ENCODE measurements at regions not wholly inside any gene's neighbourhood (a gene's known extent, or its start where the extent isn't known, plus 50 kb on each side); places are given as distances from the start of the nearest gene placed in this dataset.
"Not testable (repeated sequence)": the region's sequence is repeated elsewhere in the genome, so short reads cannot be mapped to it uniquely, and the experiment has no call there.

DNA sequence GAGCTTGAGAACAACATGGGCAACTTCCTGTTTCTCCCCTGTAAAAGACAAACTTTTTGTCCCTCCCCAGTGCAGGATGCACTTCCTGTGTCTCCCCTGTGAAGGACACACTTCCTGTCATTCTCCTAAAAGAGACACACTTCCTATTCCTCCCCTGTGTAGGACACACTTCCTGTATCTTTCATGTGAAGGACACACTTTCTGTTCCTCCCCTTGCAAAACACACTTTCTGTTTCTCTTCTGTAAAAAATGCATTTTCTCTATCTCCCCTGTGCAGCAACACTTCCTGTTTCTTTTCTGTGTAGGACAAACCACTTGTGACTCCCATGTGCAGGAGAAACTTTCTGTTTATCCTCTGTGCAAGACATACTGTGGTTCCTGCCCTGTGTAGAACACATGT, 488.6 kb upstream of the USP9Y start:
- no peak for DNase-seq

DNA sequence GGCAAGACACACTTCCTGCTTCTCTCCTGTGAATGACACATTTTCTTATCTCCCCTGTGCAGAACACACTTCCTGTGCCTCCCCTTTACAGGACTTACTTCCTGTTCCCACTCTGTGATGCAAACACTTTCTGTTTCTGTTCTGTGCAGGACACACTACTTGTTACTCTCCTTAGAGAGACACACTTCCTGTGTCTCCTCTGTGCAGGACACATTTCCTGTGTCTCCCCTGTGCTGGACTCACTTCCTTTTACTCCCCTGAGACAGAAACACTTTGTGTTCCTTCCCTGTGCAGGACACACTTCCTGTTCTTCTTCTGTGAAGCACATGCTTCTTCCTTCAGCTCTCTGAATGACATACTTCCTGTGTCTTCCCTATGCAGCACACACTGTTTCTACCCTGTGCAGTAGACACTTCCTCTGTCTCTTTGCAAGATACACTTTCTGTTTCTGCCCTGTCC, 485.4 kb upstream of the USP9Y start:
- DNase-seq = no peak

DNA sequence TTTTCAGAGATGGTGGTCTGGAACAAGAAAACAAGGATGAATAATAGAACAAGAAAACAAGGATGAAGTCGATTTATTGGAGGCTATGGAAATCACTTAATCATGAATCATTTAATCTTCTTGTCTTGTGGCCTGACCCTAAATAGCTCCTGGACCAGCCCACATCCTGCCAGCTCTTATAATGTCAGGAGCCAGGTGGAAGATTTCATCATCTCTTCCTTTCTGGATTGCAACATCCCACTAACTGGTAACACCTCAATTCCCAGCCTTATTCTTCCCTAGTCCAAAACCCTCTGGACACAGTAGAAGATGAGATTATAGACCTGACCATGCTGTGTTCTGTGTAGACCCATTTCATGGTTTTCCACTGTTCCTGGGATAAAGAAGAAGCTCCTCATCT, 470.1 kb upstream of the USP9Y start:
- DNase-seq = no peak

DNA sequence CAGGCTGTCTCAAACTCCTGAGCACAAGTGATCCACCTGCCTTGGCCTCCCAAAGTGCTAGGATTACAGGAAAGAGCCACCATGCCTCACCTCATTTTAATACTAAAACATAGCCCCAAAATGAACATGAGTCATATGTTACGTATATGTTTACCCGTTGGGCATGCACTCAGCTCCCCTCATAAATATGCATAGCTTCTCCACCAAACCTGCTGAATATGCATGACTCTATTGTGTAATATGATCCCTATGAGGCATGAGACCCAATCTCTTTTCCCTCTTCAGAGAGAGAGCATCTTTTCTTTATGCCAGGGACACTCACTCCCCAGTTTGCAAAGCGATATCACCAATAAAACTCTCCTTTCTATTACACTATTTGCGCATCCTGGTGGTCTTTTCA, 464.6 kb upstream of the USP9Y start:
- no peak for DNase-seq

DNA sequence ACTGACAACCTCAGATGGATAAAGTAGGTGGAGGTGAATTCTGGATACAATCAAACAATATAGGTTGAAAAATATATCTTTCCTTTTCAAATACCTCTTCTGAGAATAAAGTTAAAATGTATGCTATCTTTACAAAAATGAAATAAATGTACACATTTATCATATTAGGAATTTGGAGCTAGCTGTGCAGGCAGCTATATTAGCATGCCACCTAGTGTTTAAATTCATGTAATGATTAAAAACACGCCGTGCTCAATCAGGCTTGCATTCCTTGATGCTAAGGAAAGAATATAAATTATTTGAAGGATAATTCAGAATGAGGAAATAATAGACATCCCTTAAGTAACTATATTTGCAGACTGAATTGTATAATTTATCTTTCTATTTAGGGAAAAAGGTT, 460.7 kb upstream of the USP9Y start:
- DNase-seq = not testable (repeated sequence)

DNA sequence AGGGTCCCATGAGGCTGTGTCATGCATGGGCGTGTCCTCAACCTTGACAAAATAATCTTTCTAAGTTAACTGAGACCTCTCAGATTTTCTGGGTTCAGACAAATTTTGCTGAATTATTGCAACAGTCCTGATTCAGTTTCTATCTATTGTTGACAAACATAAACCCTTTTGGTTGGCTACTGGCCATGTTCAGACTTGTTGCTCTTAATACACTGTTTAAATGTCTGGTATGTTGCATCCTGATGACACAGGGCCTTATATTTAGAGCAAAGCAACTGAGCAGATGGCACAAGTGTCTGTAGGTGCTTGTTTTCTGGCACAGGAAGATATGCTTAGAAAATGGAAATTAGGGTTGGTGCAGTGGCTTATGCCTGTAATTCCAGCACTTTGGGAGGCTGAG, 456.9 kb upstream of the USP9Y start:
- DNase-seq = no peak

DNA sequence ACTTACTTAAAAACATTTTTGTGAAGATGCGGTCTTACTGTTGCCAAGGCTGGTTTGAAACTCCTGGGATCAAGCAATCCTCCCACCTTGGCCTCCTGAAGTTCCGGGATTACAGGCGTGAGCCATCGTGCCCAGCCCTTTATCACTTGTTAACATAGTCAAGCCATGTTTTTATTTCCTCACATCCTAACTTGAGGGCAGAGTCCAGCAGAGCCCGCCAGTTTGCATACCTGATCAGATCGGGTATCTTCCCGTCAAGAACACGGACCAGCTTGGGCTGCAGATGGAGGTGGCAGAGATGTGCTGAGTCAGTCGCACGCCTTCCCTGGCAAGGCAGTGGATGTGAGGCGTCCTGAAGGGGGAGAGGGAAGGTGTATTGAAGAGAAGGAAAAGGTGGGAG, 447.3 kb upstream of the USP9Y start:
- no peak for DNase-seq

DNA sequence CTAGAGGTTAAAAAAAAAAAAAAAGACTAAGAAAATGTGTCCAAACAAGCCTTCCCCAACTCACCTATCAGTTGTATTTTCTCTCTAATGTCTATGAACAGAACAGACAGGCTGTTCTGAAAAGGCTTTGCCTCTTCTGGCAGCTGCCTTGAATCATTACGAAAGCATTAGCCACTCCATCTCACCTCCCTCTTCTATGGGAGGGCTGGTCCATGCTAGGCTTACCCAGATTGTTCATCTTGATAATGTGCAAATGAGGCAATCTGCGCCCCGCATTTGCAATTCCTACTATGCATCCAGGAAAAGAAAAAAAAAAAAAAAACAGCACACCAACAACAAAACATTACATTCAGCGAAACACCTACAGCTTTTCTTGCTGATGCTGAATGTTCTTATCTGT, 429.9 kb upstream of the USP9Y start:
- no peak for DNase-seq

DNA sequence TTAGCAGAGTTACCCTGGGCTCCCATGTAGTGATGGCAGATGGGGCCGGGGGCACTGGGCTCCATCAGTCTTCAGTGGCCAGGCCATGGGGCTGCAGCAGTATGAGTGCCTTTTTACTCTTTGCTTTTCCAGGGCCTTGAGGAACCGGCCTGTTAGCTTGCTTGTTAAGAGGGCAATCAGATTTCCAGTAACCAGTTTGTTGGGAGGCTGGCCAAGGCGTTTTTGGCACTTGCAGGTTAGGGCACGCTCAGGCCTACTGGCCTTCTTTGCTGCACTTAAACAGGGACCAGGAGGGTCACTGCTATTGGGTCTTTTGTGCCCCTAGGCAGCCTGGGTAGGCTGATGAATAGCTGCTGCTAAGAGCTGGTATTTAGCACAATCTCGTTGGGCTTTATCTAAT, 415.4 kb upstream of the USP9Y start:
- no peak for DNase-seq

DNA sequence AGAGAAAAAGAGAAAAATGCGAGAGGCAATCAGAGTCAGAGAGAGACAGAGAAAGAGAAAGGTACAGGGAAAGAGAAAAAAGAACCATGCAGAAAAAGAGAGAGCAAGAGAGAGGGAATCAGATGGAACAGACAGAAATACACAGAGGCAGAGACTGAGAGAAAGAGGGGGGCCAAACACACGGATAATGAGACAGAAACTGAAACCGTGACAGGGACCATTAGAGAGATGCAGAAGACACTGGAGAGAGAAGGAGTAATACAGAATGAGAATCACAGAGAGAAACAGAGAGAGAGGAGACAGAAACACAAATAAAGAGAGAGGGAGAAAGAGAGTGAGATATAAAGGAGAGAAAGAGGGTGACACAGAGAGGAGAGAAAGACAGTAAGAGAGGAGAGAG, 412.1 kb upstream of the USP9Y start:
- no peak for DNase-seq

DNA sequence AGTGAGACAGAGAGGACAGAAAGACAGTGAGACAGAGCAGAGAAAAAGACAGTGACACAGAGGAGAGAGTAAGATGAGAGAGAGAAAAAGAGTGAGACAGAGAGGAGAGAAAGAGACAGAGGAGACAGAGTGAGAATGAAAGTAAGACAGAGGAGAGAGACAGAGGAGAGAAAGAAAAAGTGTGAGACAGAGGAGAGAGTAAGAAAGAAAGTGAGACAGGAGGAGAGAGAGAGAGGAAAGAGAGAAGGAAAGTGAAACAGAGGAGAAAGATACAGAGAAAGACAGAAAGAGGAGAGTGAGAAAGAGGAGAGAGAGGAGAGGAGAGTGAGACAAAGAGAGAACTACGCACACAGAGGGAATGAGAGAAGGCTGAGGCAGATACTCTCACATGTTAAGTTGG, 411.6 kb upstream of the USP9Y start:
- no peak for DNase-seq

DNA sequence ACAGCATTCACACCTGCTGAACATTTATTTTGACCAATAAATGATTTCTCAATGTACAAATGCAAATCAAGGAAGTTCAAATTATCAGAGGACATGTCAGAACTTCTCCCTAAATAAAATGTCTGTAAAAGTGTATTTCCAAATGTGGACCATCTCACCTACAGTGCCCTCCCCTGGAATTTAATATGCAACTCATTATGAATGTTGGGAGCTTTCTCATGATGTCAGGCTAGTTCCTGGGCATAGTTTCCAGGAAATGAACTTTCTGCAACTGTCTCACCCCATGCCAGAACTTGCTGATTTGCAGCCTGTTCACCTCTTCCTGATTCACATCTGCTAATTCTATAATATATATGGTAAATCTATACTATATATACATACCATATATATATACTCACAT, 408.5 kb upstream of the USP9Y start:
- no peak for DNase-seq

DNA sequence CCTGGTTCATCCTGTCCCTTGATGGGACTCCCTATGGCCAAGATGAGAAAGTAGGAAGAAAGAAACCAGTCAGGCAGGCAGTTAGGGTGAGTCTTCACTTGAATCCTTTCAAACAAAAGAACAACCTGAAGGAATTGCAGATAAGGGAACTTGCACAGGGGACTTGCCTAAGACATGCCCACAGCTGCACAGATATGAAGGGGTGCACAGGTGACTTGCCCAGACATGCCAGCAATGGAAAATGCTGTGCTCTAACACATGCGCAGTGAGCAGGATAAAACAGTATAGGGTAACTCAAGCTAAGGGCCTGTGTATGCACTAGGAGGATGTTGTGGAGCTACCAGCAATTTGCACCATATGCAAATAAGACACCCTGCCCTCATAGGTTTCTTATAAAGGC, 404.6 kb upstream of the USP9Y start:
- no peak for DNase-seq

DNA sequence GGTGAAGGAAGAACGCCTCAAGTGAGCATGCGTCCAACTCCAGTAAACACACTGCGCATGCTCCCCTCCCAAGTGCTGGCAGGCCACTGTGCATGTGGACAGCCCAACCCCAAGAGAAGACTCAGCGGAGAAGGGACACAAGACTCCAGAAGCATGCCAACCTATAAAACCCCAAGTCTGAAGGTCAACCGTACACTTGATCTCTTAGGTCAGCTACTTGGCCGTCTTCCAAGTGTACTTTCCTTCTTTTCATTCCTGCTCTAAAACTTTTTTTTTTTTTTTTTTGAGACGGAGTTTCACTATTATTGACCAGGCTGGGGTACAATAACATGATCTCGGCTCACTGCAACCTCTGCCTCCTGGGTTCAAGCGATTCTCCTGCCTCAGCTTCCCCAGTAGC, 401.2 kb upstream of the USP9Y start:
- DNase-seq = not testable (repeated sequence)

DNA sequence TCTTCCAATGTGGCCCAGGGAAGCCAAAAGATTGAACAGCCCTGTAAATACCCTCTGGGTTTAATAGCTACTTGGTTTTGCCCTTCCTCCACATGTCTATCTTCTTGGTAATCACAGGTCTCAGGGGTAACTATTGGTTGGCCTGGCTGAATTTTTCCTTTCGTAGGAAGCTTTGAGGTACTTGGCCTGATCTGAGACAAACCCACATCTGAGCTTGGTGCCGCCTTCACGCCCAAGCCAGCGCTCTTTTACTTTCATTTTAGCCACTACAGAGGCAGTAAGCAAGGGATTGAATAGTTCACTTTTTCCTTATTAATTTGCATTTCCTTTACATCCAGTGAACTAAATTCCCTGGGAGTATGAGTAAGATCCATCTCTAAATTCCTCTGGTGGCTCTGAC, 397.6 kb upstream of the USP9Y start:
- DNase-seq = no peak

DNA sequence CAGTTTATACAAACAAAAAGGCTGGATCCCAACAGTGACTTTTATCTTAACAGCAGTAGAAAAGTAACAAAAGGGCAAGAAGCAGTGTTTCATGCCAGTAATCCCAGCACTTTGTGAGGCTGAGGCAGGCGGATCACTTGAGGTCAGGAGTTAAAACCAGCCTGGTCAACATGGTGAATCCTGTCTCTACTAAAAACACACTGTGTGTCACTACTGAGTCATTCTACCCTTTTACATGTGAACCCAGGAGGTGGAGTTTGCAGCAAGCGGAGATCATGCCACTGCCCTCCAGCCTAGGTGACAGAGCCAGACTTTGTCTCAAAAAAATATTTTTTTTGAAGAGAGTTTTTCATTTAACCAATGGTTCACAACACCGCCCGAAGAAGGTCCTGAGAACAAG, 395.6 kb upstream of the USP9Y start:
- no peak for DNase-seq

DNA sequence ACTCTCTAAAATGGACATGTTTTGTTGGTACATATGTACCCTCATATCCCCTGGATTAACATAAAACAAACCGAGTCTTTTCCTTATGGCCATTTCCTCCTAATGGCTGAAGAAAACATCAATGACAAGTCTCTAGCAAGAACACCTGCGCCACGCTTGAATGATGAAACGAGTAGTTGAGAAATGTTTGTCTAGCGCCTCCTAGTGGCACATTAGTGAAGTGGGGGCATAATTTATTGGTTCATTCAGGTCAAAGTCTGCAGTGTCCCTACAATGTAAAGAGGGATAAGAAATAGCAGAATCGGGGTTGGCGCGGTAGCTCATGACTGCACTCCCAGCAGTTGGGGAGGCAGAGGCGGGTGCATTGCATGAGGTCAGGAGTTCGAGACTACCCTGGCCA, 391.8 kb upstream of the USP9Y start:
- peak in 3 of 4 experiments; percentile 1 to 10 (median 2) for DNase-seq

DNA sequence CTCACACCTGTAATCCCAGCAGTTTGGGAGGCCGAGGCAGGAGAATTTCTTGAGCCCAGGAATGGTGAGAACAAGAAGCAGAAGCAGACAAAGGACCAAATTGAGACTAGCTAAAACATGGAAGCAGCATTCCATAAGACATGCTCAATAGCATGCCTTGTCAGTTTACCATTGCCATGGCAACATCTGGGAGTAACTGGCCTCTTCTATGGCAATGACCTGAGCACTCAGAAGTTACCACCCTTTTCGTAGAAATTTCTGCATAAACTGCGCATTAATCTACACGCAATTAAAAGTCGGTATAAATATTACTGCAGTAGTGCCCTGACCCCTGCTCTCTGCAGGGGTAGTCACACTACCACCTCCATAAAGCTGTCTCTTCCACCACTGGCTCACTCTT, 390.2 kb upstream of the USP9Y start:
- DNase-seq = no peak

DNA sequence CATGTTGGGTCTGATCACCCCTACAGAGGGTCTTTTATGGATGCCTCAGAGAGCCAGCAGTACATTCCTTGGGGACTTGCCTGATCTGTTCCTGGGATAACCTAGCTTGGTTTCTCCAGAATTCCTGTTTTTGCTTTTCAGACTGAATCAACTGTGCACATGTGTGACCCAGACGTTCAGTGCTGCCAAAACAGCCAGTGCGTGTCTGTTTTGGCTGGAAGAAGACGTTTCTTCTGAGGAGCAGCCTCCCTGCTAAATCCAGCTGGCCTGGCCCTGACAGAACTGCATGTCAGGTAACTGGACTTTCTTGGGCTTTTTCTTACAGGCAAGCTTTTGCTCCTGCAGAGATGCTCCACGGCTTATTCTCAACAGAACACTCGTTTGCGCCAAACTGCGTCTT, 373.3 kb upstream of the USP9Y start:
- no peak for DNase-seq

DNA sequence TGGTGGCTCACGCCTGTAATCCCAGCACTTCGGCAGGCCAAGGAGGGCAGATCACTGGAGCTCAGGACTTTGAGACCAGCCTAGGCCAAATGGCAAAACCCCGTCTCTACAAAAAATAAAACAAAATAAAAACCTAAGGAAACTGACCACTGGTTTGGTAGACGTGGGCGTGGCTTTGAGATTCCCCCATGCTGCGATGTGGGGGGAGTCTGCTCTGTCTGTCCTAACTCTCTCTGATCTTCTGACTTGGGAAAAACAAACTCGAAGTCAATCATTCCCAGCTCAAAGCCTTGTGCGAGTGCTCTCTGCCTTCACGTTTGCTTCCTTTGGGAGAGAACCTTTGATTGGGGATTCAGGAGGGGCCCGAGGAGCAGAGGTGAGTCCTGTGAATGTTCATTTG, 369.1 kb upstream of the USP9Y start:
- DNase-seq = not testable (repeated sequence)

DNA sequence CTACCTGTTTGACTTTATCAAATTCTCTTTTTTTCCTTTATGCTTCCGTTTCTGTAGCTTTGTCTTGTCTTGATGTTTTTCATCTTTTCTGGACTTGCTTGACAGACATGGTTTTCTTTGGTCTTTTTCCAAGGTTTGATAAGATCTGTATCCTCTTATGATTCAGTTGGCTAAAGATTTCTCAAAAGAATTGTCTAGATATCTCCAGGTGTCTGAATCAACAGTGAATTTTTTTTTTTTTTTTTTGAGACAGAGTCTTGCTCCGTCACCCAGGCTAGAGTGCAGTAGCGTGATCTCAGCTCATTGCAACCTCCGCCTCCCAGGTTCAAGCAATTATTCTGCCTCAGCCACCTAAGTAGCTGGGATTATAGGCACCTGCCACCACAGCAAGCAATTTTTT, 357.8 kb upstream of the USP9Y start:
- DNase-seq = no peak

DNA sequence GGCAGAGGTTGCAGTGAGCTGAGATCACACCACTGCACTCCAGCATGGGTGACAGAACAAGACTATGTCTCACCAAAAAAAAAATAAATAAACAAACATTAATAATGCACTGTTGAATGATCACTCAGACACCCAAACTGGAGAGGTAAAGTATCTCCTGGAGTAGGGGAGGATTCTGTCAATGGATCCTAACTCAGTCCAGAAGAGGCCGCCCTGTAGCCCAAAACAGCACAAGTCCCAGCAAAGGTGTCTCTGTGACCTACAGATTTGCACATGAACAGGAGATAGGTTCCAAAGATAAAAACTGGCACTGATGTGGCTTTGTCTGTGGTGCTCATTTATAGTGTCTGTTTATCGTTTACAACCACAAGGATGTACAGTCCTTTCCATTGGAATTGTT, 352.9 kb upstream of the USP9Y start:
- DNase-seq = no peak

DNA sequence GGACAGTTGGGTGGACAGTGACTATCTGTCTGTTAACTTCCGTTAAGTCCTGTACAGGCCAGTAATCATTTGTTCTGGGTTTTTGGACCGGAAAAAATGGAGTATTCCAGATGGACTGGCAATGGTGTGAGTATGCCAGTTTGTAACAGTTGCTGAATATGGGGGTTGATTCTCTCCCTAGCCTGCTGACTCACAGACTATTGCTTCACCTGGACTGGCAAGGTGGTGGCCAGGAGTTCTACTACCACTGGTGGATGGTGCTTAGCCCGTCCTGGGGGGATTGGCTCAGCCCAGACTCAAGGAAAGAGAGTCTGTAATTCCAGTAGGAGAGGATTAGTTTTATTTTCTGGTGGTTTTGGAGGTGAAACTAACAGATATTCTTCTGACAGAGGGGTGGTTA, 343.8 kb upstream of the USP9Y start:
- DNase-seq = no peak

DNA sequence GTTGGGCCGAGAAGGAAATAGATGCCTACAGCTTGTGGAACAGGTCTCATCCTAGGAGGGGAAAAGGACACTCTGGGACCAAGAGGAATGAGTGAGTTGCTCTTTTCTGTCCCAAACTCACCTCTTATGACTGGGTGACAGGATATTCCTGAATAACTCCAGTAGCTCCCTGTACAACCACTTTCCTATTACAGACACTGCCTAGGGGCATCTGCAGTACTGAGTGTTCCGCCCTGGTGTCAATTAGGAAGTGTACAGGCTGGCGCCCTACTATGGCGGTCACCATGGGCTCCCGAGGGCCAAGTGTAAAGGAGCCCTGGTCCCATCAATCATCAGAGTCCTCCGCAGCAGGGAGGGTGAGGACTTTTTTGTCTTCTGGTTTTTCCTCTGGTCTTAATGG, 343.4 kb upstream of the USP9Y start:
- no peak for DNase-seq

DNA sequence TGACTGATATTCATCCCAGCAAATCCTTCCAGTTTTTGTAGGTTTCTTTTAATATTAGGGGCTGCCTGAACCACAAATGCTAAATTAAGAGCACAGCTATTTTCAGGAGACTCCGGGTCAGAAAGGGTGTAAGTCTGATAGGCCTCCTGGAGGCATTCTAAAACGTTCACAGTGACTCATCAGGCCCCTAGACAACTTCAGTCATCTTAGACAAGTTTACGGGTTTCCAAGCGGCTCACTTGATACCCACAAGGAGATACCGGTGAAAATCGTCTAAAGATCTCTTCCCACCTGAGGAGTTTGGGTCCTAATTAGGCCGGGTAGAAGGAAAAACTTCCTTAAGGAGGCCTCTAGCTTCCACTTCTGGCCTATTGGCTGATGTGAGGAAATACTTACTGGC, 342.7 kb upstream of the USP9Y start:
- no peak for DNase-seq

DNA sequence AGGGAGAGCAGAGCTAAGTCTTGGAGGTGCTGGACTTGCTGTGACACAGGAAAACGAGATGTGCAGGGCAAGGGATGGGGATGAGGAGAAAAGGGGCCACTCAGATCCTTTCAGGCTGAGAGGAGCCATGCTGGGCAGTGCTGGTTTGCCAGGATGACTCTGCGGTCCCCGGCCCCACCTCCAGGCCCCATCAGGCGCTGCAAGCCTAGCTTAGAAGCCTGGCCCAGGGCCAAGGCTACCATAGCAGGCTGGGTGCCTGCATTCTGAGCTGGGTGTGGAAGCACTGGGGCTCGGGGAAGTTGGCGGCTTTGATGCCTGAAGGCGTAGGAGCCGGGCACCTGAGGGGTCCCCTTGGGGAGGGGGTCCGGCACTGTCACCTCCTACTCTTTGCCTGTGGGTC, 341.2 kb upstream of the USP9Y start:
- DNase-seq = peak in 2 of 4 experiments; percentile 4 to 5
